ENCODE measurements at regions not wholly inside any gene's neighbourhood (a gene's known extent, or its start where the extent isn't known, plus 50 kb on each side); places are given as distances from the start of the nearest gene placed in this dataset.

DNA sequence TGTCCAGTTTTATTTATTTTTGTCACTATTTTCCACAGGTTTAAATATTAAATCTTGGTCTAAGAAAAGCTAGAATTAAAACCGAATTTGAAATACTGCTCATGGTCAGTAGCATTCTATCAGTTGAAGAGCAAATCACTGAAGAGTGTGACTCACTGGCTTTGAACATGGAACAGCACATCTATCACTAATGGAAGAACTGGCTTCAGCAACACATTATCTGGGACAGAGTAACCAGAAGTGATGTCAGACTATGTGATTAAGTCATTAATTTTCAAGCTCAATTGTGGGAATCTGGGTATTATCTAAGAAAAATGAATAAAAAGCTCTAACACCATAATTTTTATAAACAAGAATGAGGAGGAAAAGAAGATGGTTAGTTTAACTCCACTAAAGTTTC lies 527.5 kb downstream of the TMTC2 start:
- Histone ChIP-seq H3K27ac (ENCODE audit: low read length in 2 of 2) (no peak overlapping the region), H3K9ac (ENCODE audit: low read length) (no peak overlapping the region), H3K4me2 (replicated peaks; ENCODE audit: low read depth, low read length, poor library complexity, severe bottlenecking) (no peak overlapping the region), H3K79me2 (ENCODE audit: control insufficient read depth, insufficient read depth, low read length) (no peaks in the 10 kb centered on the region), H3K36me3 (replicated peaks in 1 of 2; ENCODE audit: control extremely low read depth in 1 of 2, control insufficient read depth in 1 of 2, extremely low read depth in 1 of 2, insufficient read depth in 2 of 2, low read length in 1 of 2) (no peaks in the 10 kb centered on the region), H3K9me3 (ENCODE audit: control extremely low read depth in 1 of 3, control insufficient read depth in 2 of 3, insufficient read depth in 1 of 3, low read length in 2 of 3) (no peaks in the 10 kb centered on the region), H3K4me1 (ENCODE audit: control insufficient read depth in 2 of 2, insufficient read depth in 2 of 2, low read length in 2 of 2) (no peaks in the 10 kb centered on the region), H3K4me3 (ENCODE audit: control extremely low read depth in 1 of 5, extremely low read depth in 1 of 5, insufficient read depth in 1 of 5, low read depth in 2 of 5, low read length in 4 of 5) (no peak overlapping the region), H2AFZ (ENCODE audit: insufficient read depth, low read depth, low read length, poor library complexity, severe bottlenecking) (no peak overlapping the region), H3K27me3 (replicated peaks in 1 of 4; ENCODE audit: control extremely low read depth in 1 of 4, control insufficient read depth in 3 of 4, insufficient read depth in 4 of 4, low read length in 3 of 4) (no peaks in the 10 kb centered on the region), H4K20me1 (ENCODE audit: control insufficient read depth, insufficient read depth, low read length, poor library complexity, severe bottlenecking) (no peaks in the 10 kb centered on the region)
- intact Hi-C loops (cut with micrococcal nuclease), result no loop called here
- ATAC-seq (ENCODE audit: low read depth) (no peak), DNase-seq (no peak)
- TF ChIP-seq CTCF (IDR thresholded peaks at IDR 0.05), result no peak
- TF ChIP-seq EZH2 (IDR thresholded peaks at IDR 0.05; ENCODE audit: borderline replicate concordance, insufficient read depth, low read depth, low read length, poor library complexity, severe bottlenecking), result no peak
- no CpG with 5 or more reads among the region's 1 CpG for WGBS (ENCODE audit: insufficient coverage)
- no peak overlapping the region for H3K4me3 Mint-ChIP-seq
- CTCF ChIA-PET, result no interaction called here
- POLR2A ChIA-PET, result no interaction called here
- H3K27ac Mint-ChIP-seq, result no peak overlapping the region
- no peaks in the 10 kb centered on the region for H3K9me3 Mint-ChIP-seq (ENCODE audit: insufficient read depth)
- H3K4me1 Mint-ChIP-seq, result no peaks in the 10 kb centered on the region
- H3K27me3 Mint-ChIP-seq, result no peaks in the 10 kb centered on the region

DNA sequence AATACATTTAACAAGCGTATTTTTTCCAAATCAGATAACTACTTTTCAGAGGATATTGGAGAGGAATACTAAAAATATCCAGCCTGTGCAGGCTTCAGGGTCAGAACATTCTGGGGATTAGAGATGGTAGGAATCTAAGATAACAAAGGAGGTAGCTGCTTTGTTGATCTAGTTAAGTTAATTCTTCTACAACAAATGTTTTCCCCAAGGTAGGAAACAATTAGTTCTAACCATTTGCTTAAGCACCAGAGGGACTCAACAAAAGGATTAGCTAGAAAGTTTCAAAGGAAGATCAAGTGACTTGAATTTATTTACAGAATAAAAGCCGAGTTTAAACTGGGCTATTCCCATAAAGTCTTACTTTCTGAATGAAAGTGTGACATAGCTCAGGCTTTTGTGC lies 524.2 kb downstream of the TMTC2 start:
- no peaks in the 10 kb centered on the region for H3K9me3 Mint-ChIP-seq (ENCODE audit: insufficient read depth)
- ATAC-seq (ENCODE audit: low read depth) (no peak), DNase-seq (no peak)
- 43% methylated on average over 1 of the region's 2 CpGs for WGBS (ENCODE audit: insufficient coverage)
- no peak overlapping the region for H3K27ac Mint-ChIP-seq
- Histone ChIP-seq H3K9ac (ENCODE audit: low read length) (no peak overlapping the region), H3K36me3 (replicated peaks in 1 of 2; ENCODE audit: control extremely low read depth in 1 of 2, control insufficient read depth in 1 of 2, extremely low read depth in 1 of 2, insufficient read depth in 2 of 2, low read length in 1 of 2) (no peaks in the 10 kb centered on the region), H4K20me1 (ENCODE audit: control insufficient read depth, insufficient read depth, low read length, poor library complexity, severe bottlenecking) (no peaks in the 10 kb centered on the region), H3K27me3 (replicated peaks in 1 of 4; ENCODE audit: control extremely low read depth in 1 of 4, control insufficient read depth in 3 of 4, insufficient read depth in 4 of 4, low read length in 3 of 4) (no peaks in the 10 kb centered on the region), H3K79me2 (ENCODE audit: control insufficient read depth, insufficient read depth, low read length) (no peaks in the 10 kb centered on the region), H3K4me2 (replicated peaks; ENCODE audit: low read depth, low read length, poor library complexity, severe bottlenecking) (no peak overlapping the region), H3K4me3 (ENCODE audit: control extremely low read depth in 1 of 5, extremely low read depth in 1 of 5, insufficient read depth in 1 of 5, low read depth in 2 of 5, low read length in 4 of 5) (no peak overlapping the region), H3K9me3 (ENCODE audit: control extremely low read depth in 1 of 3, control insufficient read depth in 2 of 3, insufficient read depth in 1 of 3, low read length in 2 of 3) (no peaks in the 10 kb centered on the region), H3K4me1 (ENCODE audit: control insufficient read depth in 2 of 2, insufficient read depth in 2 of 2, low read length in 2 of 2) (no peaks in the 10 kb centered on the region), H2AFZ (ENCODE audit: insufficient read depth, low read depth, low read length, poor library complexity, severe bottlenecking) (no peak overlapping the region), H3K27ac (ENCODE audit: low read length in 2 of 2) (no peak overlapping the region)
- no peak overlapping the region for H3K4me3 Mint-ChIP-seq
- POLR2A ChIA-PET, result no interaction called here
- H3K4me1 Mint-ChIP-seq, result no peaks in the 10 kb centered on the region
- CTCF ChIA-PET, result no interaction called here
- no peak for TF ChIP-seq EZH2 (IDR thresholded peaks at IDR 0.05; ENCODE audit: borderline replicate concordance, insufficient read depth, low read depth, low read length, poor library complexity, severe bottlenecking)
- no peak for TF ChIP-seq CTCF (IDR thresholded peaks at IDR 0.05)
- intact Hi-C loops (cut with micrococcal nuclease), result no loop called here
- no peaks in the 10 kb centered on the region for H3K27me3 Mint-ChIP-seq

Measured in B cell (primary cell).